Nephron (organoid): ENCODE measurements at regions not wholly inside any gene's neighbourhood (a gene's known extent, or its start where the extent isn't known, plus 50 kb on each side); places are given as distances from the start of the nearest gene placed in this dataset.
"Not testable (repeated sequence)": the region's sequence is repeated elsewhere in the genome, so short reads cannot be mapped to it uniquely, and the experiment has no call there.

Experiments used
- H3K27ac Mint-ChIP-seq, 3 experiments: 2 replicates each; pipeline ENCODE4 v1.8.0; 2020; ENCODE audit warnings: mixed read lengths in 3 of 3, mild to moderate bottlenecking in 2 of 3, moderate library complexity in 1 of 3
- H3K27me3 Mint-ChIP-seq: 2 replicates; pipeline ENCODE4 v1.8.0; 2021; ENCODE audit warnings: low read depth, mild to moderate bottlenecking, moderate library complexity, mixed read lengths
- H3K36me3 Mint-ChIP-seq: 2 replicates; pipeline ENCODE4 v1.8.0; 2020; ENCODE audit warnings: low read depth, mixed read lengths
- H3K4me1 Mint-ChIP-seq: 2 replicates; pipeline ENCODE4 v1.8.0; 2020; ENCODE audit warnings: mixed read lengths
- H3K4me3 Mint-ChIP-seq, 3 experiments: 2 replicates each; pipeline ENCODE4 v1.8.0; 2020; ENCODE audit warnings: mild to moderate bottlenecking in 3 of 3, mixed read lengths in 3 of 3, moderate library complexity in 2 of 3
- H3K9me3 Mint-ChIP-seq: 2 replicates; pipeline ENCODE4 v1.8.0; 2020; ENCODE audit warnings: mixed read lengths
- CTCF ChIP-seq, 3 experiments: fragments of 200-600 bp; sonication (generic); IDR thresholded peaks; one replicate each; pipeline ENCODE4 v1.5.0; 2021; ENCODE audit warnings: antibody characterized with exemption in 3 of 3; ENCODE audit not compliant: unreplicated experiment in 3 of 3

GRCh38 chr20:48360342-48360975, 467.3 kb downstream of the PREX1 start:
- Mint-ChIP-seq H3K9me3 (peaks cover 5% of the 10 kb centered on the region), H3K27me3 (peaks cover 9% of the 10 kb centered on the region), H3K4me1 (peaks cover 5% of the 10 kb centered on the region), H3K36me3 (no peaks in the 10 kb centered on the region), H3K27ac (peak overlapping the region in 1 of 3 experiments; percentile 80), H3K4me3 (no peak overlapping the region)
- no peak for TF ChIP-seq CTCF (IDR thresholded peaks at IDR 0.05; ENCODE audit: unreplicated experiment in 3 of 3)

- peak overlapping the region in 1 of 3 experiments; percentile 80 for H3K27ac Mint-ChIP-seq
- H3K27me3 Mint-ChIP-seq = peaks cover 10% of the 10 kb centered on the region
- peaks cover 2% of the 10 kb centered on the region for H3K4me1 Mint-ChIP-seq
- H3K4me3 Mint-ChIP-seq = no peak overlapping the region
- peaks cover 5% of the 10 kb centered on the region for H3K9me3 Mint-ChIP-seq
- TF ChIP-seq CTCF (IDR thresholded peaks at IDR 0.05; ENCODE audit: unreplicated experiment in 3 of 3) = no peak
- no peaks in the 10 kb centered on the region for H3K36me3 Mint-ChIP-seq
Observed at GRCh38 chr20:48359692-48360341, 468.0 kb downstream of the PREX1 start.

GRCh38 chr20:48359055-48359390, 468.8 kb downstream of the PREX1 start:
- not testable (repeated sequence) for H3K4me3 Mint-ChIP-seq, H3K27ac Mint-ChIP-seq, H3K27me3 Mint-ChIP-seq, H3K36me3 Mint-ChIP-seq, H3K4me1 Mint-ChIP-seq, H3K9me3 Mint-ChIP-seq

- Mint-ChIP-seq H3K9me3 (peaks cover 10% of the 10 kb centered on the region), H3K27ac (no peak overlapping the region), H3K4me1 (no peaks in the 10 kb centered on the region), H3K4me3 (no peak overlapping the region), H3K36me3 (no peaks in the 10 kb centered on the region), H3K27me3 (peaks cover 9% of the 10 kb centered on the region)
- TF ChIP-seq CTCF (IDR thresholded peaks at IDR 0.05; ENCODE audit: unreplicated experiment in 3 of 3) = no peak
Observed at GRCh38 chr20:48358176-48359054, 469.4 kb downstream of the PREX1 start.

- Mint-ChIP-seq H3K36me3 (no peaks in the 10 kb centered on the region), H3K4me1 (no peaks in the 10 kb centered on the region), H3K4me3 (no peak overlapping the region), H3K27ac (no peak overlapping the region), H3K9me3 (peaks cover 10% of the 10 kb centered on the region), H3K27me3 (peaks cover 9% of the 10 kb centered on the region)
- no peak for TF ChIP-seq CTCF (IDR thresholded peaks at IDR 0.05; ENCODE audit: unreplicated experiment in 3 of 3)
Observed at GRCh38 chr20:48357714-48358113, 470.1 kb downstream of the PREX1 start.

GRCh38 chr20:48354903-48355302, 472.9 kb downstream of the PREX1 start:
- peaks cover 9% of the 10 kb centered on the region for H3K27me3 Mint-ChIP-seq
- no peaks in the 10 kb centered on the region for H3K36me3 Mint-ChIP-seq
- no peaks in the 10 kb centered on the region for H3K4me1 Mint-ChIP-seq
- TF ChIP-seq CTCF (IDR thresholded peaks at IDR 0.05; ENCODE audit: unreplicated experiment in 3 of 3) = no peak
- H3K9me3 Mint-ChIP-seq = peaks cover 14% of the 10 kb centered on the region
- H3K4me3 Mint-ChIP-seq = no peak overlapping the region
- H3K27ac Mint-ChIP-seq = no peak overlapping the region
